ENCODE measurements at regions not wholly inside any gene's neighbourhood (a gene's known extent, or its start where the extent isn't known, plus 50 kb on each side); places are given as distances from the start of the nearest gene placed in this dataset.

DNA sequence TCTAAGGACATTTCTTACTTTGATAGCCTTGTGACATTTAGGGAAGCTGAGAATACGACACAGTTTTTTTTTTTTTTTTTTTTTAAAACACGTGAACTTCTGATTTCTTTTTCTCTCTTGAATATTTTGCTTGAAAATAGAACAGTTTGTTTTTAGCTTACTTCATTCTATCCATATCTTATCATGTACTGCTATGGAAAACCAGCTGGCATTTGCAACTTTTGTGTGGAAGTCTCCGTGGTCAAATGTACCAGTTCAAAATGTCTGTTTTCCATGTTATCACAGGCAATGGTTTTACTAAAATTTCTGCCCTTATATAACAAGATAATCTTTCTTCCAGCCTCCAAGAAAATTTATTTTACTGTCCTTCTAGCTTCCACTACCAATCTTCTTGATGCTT, 821.6 kb downstream of the DNAJB9 start:
- no peak for TF ChIP-seq CTCF (IDR thresholded peaks at IDR 0.05)
- TF ChIP-seq POLR2A (IDR thresholded peaks at IDR 0.05), result no peak

Measured in right lobe of liver (tissue), 4 donors.